ENCODE measurements at regions not wholly inside any gene's neighbourhood (a gene's known extent, or its start where the extent isn't known, plus 50 kb on each side); places are given as distances from the start of the nearest gene placed in this dataset.

DNA sequence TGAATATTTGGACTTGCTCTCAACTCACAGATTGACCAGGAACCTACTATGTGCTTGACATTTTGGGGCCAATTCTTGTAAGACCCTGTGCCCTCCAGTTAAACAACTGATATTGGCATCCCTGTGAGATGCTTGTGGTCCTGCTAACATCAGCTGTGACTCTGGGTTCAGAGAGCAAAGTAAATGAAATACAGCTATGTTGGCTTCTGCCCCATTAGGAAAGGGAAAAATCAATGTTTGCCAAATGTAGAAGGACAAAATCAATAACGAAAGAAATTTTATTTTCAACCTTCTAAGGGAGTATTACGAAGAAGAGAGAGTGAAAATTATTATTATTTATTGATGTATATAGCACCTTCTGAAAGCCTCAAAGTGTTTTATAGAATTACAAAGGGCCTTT, 266.9 kb upstream of the ARID1B start:
- no peak for DNase-seq

- no peak for DNase-seq
Observed at GRCh38 chr6:156509496-156509895, 267.7 kb upstream of the ARID1B start.

GRCh38 chr6:156508923-156509322, 268.3 kb upstream of the ARID1B start:
- DNase-seq = no peak

GRCh38 chr6:156508126-156508525, 269.1 kb upstream of the ARID1B start:
- no peak for DNase-seq

GRCh38 chr6:156507656-156508055, 269.5 kb upstream of the ARID1B start:
- no peak for DNase-seq

GRCh38 chr6:156507106-156507505, 270.1 kb upstream of the ARID1B start:
- DNase-seq = no peak

- no peak for DNase-seq
Observed at GRCh38 chr6:156502969-156503504, 274.1 kb upstream of the ARID1B start.

- no peak for DNase-seq
Observed at GRCh38 chr6:156497618-156498017, 279.6 kb upstream of the ARID1B start.

- DNase-seq = no peak
Observed at GRCh38 chr6:156487877-156488276, 289.3 kb upstream of the ARID1B start.

DNA sequence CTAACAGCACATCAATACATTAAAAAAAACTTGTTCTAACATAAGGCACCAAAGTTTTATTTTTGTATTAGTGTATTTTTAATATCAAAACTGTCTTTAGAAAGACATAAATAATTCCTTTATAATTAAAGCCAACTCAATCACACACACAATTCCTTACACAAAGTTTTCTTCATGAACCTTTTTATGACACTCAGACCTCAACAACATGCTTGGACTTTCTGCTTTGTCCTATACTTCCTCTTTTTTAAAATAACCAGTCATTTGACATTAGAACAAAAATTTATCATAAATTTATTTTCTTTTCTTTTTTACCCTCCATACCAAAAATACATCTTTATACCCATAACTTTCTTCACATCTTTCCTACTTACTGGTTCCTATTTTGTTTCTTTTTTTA, 292.0 kb upstream of the ARID1B start:
- DNase-seq = no peak

GRCh38 chr6:156474507-156475120, 302.6 kb upstream of the ARID1B start:
- no peak for DNase-seq

DNA sequence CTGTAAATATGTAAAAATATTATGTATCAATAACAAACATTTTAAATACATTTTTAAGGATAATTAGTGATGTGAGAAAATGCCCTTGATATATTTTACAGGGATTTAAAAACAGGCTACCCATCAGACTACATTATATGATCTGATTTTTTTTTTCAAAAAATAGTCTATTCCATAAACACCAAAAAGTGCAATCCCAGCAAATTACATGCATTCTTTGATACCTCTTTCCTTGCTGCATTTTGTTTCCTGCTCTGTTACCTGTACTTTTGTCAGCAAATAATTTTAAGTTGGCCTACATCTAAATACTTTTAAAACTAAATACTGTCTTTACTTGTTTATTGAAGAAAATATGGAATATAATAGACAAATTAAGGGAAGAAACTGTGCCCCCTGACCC, 306.2 kb upstream of the ARID1B start:
- DNase-seq = no peak

DNA sequence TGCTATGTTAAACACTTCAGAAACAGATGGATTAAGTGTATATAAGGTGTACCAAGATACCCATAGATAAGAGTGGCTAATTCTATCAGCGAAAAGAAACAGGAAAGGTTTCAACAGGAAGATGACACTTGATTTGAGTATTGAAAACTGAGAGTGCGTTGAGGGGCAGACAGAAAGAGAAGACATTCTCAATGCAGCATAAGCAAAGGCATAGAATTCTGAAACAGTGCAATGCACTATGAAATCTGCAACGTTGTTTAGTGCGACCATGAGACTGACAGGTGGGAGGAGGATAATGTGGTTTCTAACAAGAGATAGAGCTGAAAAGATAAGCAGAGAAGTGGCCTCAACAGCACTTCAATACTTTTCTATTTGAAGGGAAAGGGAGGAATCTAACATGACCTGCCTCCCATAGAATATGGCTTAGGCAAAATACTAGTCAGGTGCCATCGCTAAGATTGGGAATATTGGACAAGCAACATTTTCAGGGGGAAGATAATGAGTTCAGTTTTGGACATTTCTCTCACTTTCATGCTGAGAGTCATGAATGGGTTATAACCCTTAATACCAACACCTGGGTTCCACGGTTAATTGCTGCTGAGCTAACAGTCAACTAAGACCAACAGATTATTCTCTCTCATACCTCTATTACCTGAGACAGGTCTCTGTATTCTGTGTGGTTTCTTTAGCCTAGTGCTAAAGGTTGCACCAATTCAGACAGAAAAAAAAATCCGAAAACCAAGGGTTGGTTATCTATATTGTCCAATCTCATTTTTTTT, 312.9 kb upstream of the ARID1B start:
- no peak for DNase-seq

GRCh38 chr6:156461647-156462046, 315.5 kb upstream of the ARID1B start:
- no peak for DNase-seq

GRCh38 chr6:156457601-156458000, 319.6 kb upstream of the ARID1B start:
- no peak for DNase-seq

GRCh38 chr6:156455847-156456246, 321.3 kb upstream of the ARID1B start:
- no peak for DNase-seq

GRCh38 chr6:156454867-156455266, 322.3 kb upstream of the ARID1B start:
- DNase-seq = no peak

DNA sequence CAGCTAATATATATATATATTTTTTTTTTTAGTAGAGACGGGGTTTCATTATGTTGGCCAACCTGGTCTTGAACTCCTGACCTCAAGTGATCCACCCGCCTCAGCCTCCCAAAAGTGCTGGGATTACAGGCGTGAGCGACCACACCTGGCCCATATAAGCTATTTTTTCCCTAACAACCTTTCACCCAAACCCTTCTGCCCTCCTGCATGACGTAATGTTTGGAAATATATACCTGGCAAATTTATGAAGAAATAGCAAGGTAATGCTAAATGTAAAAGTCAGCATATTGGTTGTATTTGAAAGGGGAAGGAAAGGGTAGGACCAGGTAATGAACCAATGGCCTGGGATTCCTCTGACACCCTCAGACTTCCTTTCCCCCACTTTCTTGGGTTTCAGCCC, 325.5 kb upstream of the ARID1B start:
- no peak for DNase-seq

DNA sequence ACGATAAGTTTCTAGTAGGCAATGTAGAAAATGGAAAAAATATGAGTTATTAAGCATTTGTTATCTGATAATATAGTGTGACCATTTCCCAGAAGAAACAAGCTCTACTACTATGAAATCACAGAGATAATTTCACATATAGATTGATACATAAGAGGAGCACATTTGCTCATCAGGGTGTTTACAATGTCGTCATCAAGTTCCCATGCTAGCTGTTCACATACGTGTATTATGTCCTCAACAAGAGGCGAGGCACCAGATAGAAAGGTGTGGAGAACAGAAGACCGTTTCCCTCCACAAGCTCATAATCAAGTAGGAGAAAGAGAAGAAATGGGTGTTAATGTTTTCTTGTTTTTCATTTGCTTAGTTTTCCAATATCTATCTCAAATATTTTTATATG, 326.1 kb upstream of the ARID1B start:
- no peak for DNase-seq

GRCh38 chr6:156450421-156450820, 326.8 kb upstream of the ARID1B start:
- no peak for DNase-seq

GRCh38 chr6:156449569-156449968, 327.6 kb upstream of the ARID1B start:
- no peak for DNase-seq

GRCh38 chr6:156449128-156449527, 328.1 kb upstream of the ARID1B start:
- no peak for DNase-seq

GRCh38 chr6:156448579-156448978, 328.6 kb upstream of the ARID1B start:
- DNase-seq = no peak

GRCh38 chr6:156440688-156441087, 336.5 kb upstream of the ARID1B start:
- no peak for DNase-seq
